Activated CD8-positive, alpha-beta memory T cell treated with anti-CD3 and anti-CD28 coated beads for 24 hours (primary cell): ENCODE measurements at regions not wholly inside any gene's neighbourhood (a gene's known extent, or its start where the extent isn't known, plus 50 kb on each side); places are given as distances from the start of the nearest gene placed in this dataset.
"Not testable (repeated sequence)": the region's sequence is repeated elsewhere in the genome, so short reads cannot be mapped to it uniquely, and the experiment has no call there.

Experiments
- DNase-seq: peaks from one replicate; pipeline ENCODE4 v3.0.0-alpha.2; 2020

DNA sequence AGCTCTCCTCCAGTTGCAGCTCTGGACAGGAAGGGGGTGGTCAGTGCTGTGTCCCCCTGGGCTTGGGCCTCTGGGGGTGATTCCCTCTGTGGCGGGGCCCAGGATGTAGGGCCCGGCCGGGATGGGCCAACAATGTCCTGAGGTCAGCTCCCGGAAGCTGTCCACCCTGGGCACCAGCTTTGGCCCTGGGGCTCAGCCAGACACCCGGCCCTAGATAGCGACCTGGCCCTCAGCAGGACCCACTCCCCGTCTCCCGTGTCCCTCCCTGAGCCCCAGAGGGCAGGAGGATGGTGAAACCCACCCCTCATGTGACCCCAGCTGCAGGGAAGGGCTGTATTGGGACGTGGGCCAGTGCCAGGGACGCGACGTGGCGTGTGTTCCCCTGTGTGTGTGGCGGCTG, 96.8 kb downstream of the TMEM121 start:
- DNase-seq = not testable (repeated sequence)

DNA sequence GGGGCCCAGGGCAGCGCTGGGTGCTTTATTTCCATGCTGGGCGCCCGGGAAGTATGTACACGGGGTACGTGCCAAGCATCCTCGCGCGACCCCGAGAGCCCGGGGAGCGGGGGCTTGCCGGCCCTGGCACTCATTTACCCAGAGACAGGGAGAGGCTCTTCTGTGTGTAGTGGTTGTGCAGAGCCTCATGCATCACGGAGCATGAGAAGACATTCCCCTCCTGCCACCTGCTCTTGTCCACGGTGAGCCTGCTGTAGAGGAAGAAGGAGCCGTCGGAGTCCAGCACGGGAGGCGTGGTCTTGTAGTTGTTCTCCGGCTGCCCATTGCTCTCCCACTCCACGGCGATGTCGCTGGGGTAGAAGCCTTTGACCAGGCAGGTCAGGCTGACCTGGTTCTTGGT, 98.0 kb downstream of the TMEM121 start:
- not testable (repeated sequence) for DNase-seq

DNA sequence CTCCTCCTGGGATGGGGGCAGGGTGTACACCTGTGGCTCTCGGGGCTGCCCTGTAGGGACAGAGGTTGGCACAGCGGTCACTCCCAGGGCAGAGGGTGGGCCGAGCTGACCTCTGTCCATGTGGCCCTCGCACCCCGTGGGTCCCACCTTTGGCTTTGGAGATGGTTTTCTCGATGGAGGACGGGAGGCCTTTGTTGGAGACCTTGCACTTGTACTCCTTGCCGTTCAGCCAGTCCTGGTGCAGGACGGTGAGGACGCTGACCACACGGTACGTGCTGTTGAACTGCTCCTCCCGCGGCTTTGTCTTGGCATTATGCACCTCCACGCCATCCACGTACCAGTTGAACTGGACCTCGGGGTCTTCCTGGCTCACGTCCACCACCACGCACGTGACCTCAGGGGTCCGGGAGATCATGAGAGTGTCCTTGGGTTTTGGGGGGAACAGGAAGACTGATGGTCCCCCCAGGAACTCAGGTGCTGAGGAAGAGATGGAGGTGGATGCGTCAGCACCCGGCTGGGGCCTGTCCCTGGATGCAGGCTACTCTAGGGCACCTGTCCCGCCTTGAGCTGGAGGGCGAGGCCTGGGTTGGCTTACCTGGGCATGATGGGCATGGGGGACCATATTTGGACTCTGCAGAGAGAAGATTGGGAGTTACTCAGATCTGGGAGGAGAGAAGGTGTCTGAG, 98.5 kb downstream of the TMEM121 start:
- not testable (repeated sequence) for DNase-seq

DNA sequence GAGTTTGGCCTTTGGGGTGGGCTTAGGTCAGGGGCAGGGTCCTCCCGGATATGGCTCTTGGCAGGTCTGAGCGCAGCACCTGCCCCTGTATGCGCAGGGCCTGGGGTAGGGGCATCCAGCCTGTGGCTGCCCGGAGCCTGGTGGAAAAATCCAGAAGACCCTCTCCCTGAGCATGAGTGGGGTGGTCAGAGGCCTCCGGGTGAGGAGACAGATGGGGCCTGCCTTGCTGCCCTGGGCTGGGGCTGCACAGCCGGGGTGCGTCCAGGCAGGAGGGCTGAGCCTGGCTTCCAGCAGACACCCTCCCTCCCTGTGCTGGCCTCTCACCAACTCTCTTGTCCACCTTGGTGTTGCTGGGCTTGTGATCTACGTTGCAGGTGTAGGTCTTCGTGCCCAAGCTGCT, 99.1 kb downstream of the TMEM121 start:
- not testable (repeated sequence) for DNase-seq

DNA sequence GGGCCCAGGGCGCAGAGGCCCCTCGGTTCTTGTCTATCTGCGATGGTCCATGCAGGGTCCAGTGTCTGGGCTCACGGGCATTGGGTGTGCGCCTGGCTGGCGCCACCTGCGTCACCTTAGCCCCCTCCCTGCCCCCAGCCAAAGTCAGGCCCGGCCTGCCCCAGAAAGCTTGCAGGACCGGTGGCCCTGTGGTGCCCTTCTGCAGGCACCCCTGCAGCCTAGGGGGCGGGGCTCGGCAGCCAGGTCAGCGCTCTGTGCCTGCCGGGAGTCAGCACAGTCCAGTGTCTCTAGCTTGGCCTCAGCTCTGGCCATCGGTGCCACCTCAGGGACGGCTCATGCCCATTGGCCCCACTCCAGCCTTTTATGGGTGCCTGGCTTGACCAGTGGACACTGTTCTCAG, 99.7 kb downstream of the TMEM121 start:
- DNase-seq = not testable (repeated sequence)

DNA sequence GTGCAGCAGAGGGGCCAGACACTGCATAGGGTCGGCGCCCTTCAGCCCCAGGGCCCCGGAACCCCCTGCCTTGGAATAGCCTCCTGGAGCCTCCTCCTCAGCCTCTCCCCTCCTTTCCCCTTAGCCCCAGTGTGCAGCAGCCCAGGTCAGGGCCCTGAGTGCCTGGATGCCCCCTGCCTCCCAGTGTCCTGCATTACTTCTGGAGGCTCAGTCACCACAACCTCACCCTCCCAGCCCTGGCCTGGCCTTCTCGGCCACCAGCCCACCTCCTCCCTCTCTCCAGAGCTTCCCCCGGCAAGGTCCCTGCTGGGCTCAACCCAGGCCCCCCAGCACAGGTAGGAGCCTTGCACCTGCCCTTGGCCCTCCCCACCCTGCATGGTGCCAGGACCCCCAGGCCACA, 100.3 kb downstream of the TMEM121 start:
- DNase-seq = not testable (repeated sequence)

DNA sequence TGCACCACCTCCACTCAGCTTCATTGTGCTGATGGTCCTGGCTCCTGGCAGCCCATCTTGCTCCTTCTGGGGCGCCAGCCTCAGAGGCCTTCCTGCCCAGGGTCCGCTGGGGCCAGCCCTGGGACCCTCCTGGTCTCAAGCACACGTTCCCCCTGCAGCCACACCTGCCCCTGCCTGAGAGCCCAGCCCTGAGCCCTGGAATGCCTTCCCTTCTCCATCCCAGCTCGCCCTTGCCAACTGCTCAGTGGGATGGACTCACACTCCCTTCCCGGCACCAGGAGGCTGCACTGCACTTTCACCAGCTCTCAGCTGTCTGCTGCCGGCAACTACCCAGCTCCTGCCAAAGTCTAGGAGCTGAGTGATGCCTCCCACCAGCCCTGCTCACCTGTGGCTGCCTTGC, 100.9 kb downstream of the TMEM121 start:
- DNase-seq = not testable (repeated sequence)

DNA sequence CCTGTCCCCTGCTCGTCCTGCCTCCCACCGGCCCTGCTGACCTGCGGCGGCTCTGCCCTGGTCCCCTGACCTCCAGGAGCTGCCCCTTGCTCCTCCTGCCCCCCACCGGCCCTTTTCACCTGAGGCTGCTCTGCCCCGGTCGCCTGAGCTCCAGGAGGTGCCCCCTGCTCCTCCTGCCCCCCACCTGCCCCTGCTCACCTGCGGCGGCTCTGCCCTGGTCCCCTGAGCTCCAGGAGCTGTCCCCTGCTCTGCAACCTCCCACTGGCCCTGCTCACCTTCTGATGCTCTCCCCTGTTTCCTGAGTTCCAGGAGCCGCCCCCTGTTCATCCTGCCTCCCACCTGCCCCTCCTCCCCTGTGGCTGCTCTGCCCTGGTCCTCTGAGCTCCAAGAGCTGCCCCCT, 101.3 kb downstream of the TMEM121 start:
- DNase-seq = no peak

DNA sequence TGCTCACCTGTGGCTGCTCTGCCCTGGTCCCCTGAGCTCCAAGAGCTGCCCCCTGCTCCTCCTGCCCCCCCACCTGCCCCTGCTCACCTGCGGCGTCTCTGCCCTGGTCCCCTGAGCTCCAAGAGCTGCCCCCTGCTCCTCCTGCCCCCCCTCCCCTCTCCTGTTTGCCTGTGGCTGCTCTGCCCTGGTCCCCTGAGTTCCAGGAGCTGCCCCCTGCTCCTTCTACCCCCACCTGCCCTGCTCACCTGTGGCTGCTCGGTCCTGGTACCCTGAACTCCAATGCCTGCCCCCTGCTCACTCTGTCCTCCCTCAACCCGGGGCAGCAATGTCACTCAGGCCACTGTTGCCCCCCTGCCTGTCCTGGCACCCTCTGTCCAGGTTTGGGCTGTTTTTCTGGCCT, 101.7 kb downstream of the TMEM121 start:
- DNase-seq = not testable (repeated sequence)

DNA sequence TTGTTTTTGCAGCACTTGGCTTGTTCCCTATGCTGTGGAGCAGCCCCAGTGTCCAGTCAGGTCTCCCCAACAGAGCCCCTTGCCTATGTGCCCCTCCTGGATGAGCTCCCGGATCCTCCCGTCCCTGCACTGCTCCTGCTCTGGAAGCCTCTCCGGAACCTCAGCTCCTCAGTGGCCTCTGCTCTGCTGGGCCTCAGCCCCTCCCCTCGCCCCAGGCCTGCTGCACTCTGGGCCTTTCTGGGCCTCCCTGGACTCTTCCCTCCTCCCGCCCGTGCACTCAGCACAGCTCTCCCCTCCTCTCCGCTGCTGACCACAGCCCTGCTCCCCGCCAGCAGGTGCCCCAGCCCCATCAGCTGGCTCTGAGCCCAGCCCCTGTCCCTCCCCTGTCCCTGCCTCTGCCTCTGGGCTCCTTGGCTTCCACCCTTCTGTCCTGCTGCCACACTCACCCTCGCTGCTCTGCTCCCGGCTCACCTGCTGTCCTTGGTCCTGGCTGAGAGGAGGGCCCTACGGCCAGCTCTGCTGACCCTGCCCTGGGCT, 102.2 kb downstream of the TMEM121 start:
- not testable (repeated sequence) for DNase-seq

DNA sequence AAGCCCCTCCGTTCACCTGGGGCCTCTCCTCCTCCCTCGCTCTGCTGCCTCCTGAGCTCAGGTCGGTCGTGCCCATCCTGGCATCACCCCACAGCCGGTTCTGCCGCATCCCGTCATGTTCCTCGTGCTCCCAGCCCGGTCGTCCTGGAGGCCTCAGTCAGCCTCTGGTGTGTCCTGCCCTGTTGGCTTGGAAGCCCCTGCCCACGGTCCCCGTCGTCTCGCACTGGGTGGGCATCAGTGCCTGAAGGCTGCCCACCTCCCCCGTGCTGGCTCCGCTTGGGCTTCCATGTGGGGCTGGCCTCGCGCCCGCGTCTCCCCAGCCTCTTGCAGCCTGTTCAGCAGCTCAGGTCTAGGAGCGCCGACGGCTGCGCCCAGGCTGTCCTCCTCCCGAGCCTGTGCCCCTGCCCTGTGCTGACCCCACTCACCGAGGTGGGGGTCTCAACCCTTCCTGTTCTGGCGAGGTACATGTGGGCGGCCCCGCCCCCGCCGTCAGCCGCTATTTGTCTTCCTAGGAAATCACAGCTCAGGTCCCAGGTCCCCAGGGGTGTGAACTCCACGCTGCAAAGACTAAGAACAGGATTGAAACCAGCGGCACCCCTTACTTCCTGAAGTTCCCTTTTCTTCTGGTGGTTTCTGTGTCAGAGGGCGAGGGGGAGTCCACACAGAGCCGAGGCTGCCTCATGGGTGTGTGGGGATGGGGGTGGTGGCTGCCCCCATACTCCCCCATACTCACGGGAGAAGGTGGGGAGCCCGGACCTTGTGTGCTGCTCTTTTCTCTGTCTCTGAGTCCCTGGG, 102.9 kb downstream of the TMEM121 start:
- not testable (repeated sequence) for DNase-seq

DNA sequence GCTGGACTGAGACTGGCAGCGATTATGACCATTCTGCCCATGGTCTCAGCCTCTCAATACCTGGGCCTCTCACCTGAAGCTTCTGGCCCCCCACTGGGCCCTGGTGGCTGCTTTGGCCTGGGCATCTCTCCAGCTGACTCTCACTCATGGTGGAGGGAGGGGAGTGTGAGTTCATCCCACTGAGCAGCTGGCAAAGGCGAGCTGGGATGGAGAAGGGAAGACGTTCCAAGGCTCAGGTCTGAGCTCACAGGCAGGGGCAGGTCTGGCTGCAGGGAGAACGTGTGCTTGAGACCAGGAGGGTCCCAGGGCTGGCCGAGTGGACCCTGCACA, 103.5 kb downstream of the TMEM121 start:
- no peak for DNase-seq

DNA sequence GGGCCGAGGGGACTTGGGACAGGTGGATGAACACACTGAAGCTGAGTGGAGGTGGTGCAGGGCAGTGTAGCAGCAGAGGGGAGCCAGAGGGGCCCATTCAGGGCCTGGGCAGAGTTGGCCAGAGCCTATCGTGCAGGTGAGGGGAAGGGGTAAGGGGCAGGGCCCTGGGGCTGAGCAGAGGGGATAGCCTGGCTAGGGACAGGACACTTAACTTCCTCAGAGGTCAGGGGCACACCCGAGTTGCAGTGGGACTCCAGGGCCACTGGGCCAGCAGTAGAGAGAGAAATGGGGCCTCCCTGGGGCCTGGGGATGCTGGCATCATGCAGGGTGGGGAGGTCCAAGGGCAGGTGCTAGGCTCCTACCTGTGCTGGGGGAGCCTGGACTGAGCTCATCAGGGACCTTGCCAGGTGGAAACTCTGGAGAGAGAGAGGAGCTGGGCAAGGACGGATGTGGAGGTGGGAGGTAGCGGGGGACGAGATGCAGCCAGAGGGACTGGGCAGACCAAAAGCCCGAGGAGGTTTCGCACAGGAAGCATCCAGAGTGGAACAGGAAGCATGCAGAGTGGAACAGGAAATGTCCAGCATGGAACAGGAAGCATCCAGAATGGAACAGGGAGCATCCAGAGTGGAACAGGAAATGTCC, 104.0 kb downstream of the TMEM121 start:
- DNase-seq = not testable (repeated sequence)

DNA sequence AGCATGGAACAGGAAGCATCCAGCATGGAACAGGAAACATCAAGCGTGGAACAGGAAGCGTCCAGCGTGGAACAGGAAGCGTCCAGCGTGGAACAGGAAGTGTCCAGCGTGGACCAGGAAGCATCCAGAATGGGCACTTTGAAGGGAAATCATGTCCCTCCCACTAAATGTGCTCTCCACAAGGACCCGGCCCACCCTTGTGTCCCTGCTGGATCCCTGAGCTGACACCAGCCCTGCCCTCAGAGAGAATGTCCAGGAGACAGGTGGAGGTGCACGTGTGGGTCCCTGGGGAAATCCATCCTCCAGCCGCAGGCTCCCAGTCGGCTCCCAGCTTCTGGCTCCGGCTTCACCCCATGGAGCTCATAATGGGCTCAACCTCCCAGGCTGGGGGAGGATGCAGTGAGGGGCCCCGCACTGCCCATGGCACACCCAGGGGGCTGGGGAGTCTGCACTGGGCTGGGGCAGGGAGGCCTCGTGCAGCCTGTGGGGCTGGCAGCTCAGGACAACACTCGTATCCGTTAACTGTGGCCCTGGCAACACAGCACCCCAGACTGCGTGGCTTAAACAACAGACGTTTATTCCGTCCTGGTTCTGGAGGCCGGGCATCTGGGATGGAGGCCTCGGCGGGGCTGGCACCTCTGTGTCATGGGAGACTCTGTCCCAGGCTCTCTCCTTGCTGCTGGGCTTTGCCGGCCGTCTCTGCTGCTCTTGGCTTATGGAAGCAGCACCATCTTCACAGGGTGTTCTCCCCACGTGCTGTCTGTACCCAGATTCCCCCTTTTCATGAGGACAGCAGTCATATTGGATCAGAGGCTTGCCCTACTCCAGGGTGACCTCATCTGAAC, 104.8 kb downstream of the TMEM121 start:
- DNase-seq = not testable (repeated sequence)

DNA sequence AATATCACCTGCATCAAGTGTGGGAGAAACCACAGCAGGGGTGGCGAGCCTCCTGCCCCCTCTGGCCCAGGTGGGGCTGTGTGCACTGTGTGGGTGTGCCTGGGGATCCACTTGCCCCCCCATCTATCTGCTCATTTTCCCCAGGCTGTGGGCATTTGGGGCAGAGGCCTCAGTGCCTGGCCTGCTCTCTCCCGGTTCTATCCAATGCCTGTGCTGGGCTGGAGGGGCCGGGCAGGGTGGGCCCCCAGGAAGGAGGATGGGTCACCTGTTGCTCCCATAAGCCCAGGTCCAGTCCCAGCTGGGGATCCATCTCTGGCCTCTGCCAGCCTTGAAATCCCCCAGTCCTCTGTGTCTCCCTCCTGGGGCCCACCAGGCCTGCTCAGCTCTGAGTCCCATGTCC, 105.6 kb downstream of the TMEM121 start:
- DNase-seq = no peak

DNA sequence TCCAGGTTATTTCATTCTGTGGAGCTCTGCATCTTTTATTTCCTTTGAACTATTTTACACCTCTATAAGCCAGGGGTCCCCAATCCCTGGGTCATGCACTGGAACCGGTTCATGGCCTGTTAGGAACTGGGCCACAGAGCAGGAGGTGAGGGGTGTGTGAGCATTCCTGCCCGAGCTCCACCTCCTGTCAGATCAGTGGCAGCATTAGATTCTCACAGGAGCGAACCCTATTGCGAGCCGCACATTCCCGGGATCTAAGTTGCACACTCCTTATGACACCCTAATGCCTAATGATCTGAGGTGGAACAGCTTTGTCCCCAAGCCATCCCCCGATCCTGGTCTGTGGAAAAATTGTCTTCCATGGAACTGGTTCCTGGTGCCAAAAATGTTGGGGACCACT, 107.2 kb downstream of the TMEM121 start:
- not testable (repeated sequence) for DNase-seq

DNA sequence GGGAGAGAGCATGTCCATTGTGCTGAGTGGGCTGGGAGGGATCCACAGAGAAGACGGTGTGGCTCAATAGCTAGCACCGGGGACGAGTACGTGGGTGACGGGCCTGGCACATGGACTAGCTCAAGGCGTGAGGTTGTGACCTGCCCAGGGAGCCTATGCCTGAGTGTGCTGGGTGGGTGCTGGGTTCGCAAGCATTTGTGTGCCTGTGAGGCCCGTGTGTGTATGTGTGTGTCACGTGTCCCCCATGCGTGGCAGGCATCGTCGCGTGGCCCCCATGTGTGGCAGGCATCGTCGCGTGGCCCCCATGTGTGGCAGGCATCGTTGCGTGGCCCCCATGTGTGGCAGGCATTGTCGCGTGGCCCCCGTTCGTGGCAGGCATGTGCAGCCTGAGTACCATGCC, 109.2 kb downstream of the TMEM121 start:
- DNase-seq = no peak

DNA sequence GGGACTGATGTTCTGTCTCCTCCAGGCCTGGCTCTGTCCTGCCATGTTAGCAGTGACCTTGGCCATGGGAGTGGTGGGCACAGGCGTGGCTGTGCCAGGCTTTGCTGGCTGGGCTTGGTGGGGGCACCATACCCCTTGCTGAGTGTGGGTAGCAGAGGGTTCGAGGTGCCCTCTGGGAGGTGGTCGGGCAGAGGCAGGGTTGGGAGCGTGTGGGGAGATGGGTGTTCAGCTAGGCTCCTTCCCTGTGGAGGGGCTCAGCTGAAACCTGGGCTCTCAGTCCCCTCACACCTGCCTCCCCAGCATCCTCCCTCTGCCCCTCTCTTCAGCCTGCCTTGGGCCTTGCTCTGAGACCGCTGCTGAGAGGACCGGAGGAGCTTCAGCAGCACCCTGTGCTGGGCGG, 109.6 kb downstream of the TMEM121 start:
- DNase-seq = not testable (repeated sequence)

DNA sequence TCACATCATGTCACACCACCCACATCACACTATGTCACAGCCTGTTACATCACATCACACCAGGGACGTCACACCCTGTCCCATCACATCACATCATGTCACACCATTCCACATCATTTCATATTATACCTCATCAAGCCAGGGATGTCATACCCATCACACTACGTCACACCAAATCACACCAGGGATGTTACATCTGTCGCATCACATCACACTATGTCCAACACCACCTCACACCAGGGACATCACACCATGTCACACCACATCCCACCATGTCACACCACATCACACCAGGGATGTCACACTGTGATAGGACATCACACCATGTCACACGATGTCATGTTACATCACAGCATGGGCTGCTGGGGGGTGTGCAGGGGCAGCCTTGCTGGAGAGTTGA, 110.6 kb downstream of the TMEM121 start:
- no peak for DNase-seq

DNA sequence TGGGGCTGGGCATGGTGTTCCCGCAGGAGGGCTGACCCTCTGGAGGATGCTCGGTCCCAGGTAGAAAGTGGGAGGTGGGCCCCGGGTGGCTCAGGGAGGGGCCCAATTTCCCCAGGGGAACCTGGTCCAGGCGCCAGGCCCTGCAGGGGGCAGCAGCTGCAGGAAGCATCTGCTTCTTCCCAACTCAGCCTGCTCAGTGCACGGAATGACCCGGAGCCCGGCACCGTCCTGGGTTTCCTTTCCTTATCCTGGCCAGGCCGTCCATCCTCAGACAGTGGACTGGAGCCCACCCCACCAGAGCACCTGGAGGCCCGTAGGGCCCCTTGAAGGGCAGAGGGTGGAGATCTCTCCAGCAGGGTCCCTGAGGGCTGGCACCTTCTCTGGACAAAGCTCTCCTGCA, 111.0 kb downstream of the TMEM121 start:
- DNase-seq = not testable (repeated sequence)

DNA sequence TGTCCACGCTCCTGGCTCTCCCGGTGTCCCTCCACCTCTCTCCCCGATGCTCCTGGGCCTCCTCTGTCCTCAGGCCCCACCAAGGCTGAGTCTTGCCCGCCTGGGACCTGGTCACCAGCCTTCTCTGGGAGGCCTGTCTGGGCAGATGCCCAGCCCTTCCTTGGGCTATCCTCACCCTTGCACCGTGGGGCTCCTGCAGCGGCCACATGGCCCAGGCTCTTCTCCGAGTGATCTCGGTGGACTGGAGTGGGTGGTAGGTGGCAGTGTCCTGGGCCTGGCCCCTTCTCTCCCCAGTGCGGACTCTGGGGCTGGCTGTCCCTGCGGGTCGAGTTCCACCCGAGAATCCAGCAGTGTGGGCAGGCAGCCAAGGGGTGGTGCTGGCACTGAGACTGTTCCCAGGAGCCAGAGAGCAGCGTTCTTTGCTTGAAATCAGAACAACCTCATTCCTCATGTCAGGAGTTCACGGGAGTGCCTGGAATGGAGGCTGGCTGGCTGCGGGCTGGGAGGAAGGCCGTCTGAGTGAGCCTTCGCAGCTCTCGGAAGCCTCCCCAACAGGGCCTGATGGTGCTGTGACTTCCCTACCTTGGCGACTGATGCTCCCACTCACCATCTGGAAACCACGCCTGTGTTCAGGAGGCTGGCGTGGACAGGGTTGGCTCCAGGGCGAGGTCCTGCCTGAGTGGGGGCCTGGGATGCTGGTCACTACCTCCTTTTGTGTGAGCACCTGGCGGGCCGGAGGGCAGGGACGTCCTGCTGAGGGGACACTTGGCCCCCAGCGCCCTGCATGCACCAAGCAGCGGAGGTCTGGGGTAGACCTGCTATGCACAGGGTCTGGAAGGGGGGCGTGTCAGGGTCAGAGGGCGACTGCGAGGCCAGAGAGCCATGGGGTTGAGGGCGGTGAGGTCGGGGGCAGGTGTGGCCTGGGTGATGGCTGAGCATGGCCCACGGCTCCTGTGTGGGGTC, 113.9 kb downstream of the TMEM121 start:
- DNase-seq = not testable (repeated sequence)
